SK-N-SH treated with all-trans-retinoic acid at 6 μM for 48 hours (cell line): ENCODE measurements at regions not wholly inside any gene's neighbourhood (a gene's known extent, or its start where the extent isn't known, plus 50 kb on each side); places are given as distances from the start of the nearest gene placed in this dataset.

Source experiments
- ATAC-seq: fragments of 200-7000 bp; cut with Tn5 transposase; 3 replicates; pipeline ENCODE4 v1.9.1; 2020; ENCODE audit warnings: mild to moderate bottlenecking, moderate library complexity
- ARNTL ChIP-seq: fragments of 450-650 bp; formaldehyde crosslinking; IDR thresholded peaks from 2 replicates; pipeline ENCODE4 v1.5.0; 2020; ENCODE audit warnings: low read depth, mild to moderate bottlenecking, moderate library complexity, borderline replicate concordance
- BACH2 ChIP-seq: fragments of 250-450 bp; sonication (Bioruptor Pico); IDR thresholded peaks from 2 replicates; pipeline ENCODE4 v1.9.0; 2021; ENCODE audit warnings: mild to moderate bottlenecking, borderline replicate concordance
- CSDC2 ChIP-seq: fragments of 250-450 bp; sonication (Bioruptor Pico); IDR thresholded peaks from 2 replicates; pipeline ENCODE4 v1.5.0; 2020; ENCODE audit warnings: mild to moderate bottlenecking, moderate library complexity
- ESRRG ChIP-seq: fragments of 250-450 bp; sonication (Bioruptor Pico); IDR thresholded peaks from 2 replicates; pipeline ENCODE4 v1.6.1; 2021; ENCODE audit warnings: mild to moderate bottlenecking
- GLIS3 ChIP-seq: fragments of 250-450 bp; sonication (Bioruptor Pico); IDR thresholded peaks from 2 replicates; pipeline ENCODE4 v1.5.0; 2020; ENCODE audit warnings: mild to moderate bottlenecking, moderate library complexity
- ISL1 ChIP-seq: fragments of 250-450 bp; sonication (Bioruptor Pico); IDR thresholded peaks from 2 replicates; pipeline ENCODE4 v2.1.2; 2022; ENCODE audit warnings: mild to moderate bottlenecking, moderate library complexity
- OSR1 ChIP-seq: fragments of 250-450 bp; sonication (Bioruptor Pico); IDR thresholded peaks from 2 replicates; pipeline ENCODE4 v1.8.0; 2022; ENCODE audit warnings: moderate library complexity, mild to moderate bottlenecking, inconsistent platforms
- PPARA ChIP-seq: fragments of 250-450 bp; sonication (Bioruptor Pico); IDR thresholded peaks from 2 replicates; pipeline ENCODE4 v1.5.0; 2020; ENCODE audit warnings: mild to moderate bottlenecking, borderline replicate concordance
- RARB ChIP-seq: fragments of 250-450 bp; sonication (Bioruptor Pico); IDR thresholded peaks from 2 replicates; pipeline ENCODE4 v1.8.0; 2021; ENCODE audit warnings: mild to moderate bottlenecking, moderate library complexity
- SNAI2 ChIP-seq: fragments of 250-450 bp; sonication (Bioruptor Pico); IDR thresholded peaks from 2 replicates; pipeline ENCODE4 v1.5.0; 2020; ENCODE audit warnings: mild to moderate bottlenecking, moderate library complexity
- TCF4 ChIP-seq: fragments of 250-450 bp; sonication (Bioruptor Pico); IDR thresholded peaks from 2 replicates; pipeline ENCODE4 v1.8.0; 2021; ENCODE audit warnings: mild to moderate bottlenecking, moderate library complexity, borderline replicate concordance
- TOX ChIP-seq: fragments of 250-450 bp; sonication (Bioruptor Pico); IDR thresholded peaks from 2 replicates; pipeline ENCODE4 v1.8.0; 2021; ENCODE audit warnings: mild to moderate bottlenecking, moderate library complexity, borderline replicate concordance
- ZC3H10 ChIP-seq: fragments of 250-450 bp; sonication (Bioruptor Pico); IDR thresholded peaks from 2 replicates; pipeline ENCODE4 v1.5.1; 2021; ENCODE audit warnings: mild to moderate bottlenecking, moderate library complexity
- ZFP3 ChIP-seq: fragments of 250-450 bp; sonication (Bioruptor Pico); IDR thresholded peaks from 2 replicates; pipeline ENCODE4 v1.5.0; 2020; ENCODE audit warnings: mild to moderate bottlenecking, moderate library complexity
- ZFP30 ChIP-seq: fragments of 450-650 bp; formaldehyde crosslinking; IDR thresholded peaks from 2 replicates; pipeline ENCODE4 v1.5.0; 2022; ENCODE audit warnings: mild to moderate bottlenecking, moderate library complexity
- ZNF565 ChIP-seq: fragments of 450-650 bp; formaldehyde crosslinking; conservative IDR thresholded peaks from 2 replicates; pipeline ENCODE4 v1.5.0; 2020; ENCODE audit warnings: low read depth, mild to moderate bottlenecking, moderate library complexity
- ZNF70 ChIP-seq: fragments of 450-650 bp; formaldehyde crosslinking; IDR thresholded peaks from 2 replicates; pipeline ENCODE4 v1.5.0; 2020; ENCODE audit warnings: mild to moderate bottlenecking, moderate library complexity
- ZNF8 ChIP-seq: fragments of 450-650 bp; formaldehyde crosslinking; IDR thresholded peaks from 2 replicates; pipeline ENCODE4 v1.5.0; 2020; ENCODE audit warnings: mild to moderate bottlenecking, moderate library complexity
- TF ChIP-seq, protein P1 (sequence below): fragments of 250-450 bp; sonication (Bioruptor Pico); IDR thresholded peaks from 2 replicates; pipeline ENCODE4 v1.5.1; 2020; ENCODE audit warnings: low read depth, mild to moderate bottlenecking, moderate library complexity
- TF ChIP-seq, protein P2 (sequence below): fragments of 250-450 bp; sonication (Bioruptor Pico); IDR thresholded peaks from 2 replicates; pipeline ENCODE4 v1.8.0; 2021; ENCODE audit warnings: low read depth, mild to moderate bottlenecking, moderate library complexity, borderline replicate concordance
- TF ChIP-seq, protein P3 (sequence below): fragments of 250-450 bp; sonication (Bioruptor Pico); IDR thresholded peaks from 2 replicates; pipeline ENCODE4 v1.5.0; 2020; ENCODE audit warnings: mild to moderate bottlenecking, moderate library complexity
- TF ChIP-seq, protein P4 (sequence below): fragments of 250-450 bp; sonication (Bioruptor Pico); IDR thresholded peaks from 2 replicates; pipeline ENCODE4 v1.5.1; 2021; ENCODE audit warnings: mild to moderate bottlenecking, moderate library complexity
- TF ChIP-seq, protein P5 (sequence below): fragments of 250-450 bp; sonication (Bioruptor Pico); IDR thresholded peaks from 2 replicates; pipeline ENCODE4 v1.8.0; 2020; ENCODE audit warnings: mild to moderate bottlenecking, moderate library complexity, borderline replicate concordance

DNA sequence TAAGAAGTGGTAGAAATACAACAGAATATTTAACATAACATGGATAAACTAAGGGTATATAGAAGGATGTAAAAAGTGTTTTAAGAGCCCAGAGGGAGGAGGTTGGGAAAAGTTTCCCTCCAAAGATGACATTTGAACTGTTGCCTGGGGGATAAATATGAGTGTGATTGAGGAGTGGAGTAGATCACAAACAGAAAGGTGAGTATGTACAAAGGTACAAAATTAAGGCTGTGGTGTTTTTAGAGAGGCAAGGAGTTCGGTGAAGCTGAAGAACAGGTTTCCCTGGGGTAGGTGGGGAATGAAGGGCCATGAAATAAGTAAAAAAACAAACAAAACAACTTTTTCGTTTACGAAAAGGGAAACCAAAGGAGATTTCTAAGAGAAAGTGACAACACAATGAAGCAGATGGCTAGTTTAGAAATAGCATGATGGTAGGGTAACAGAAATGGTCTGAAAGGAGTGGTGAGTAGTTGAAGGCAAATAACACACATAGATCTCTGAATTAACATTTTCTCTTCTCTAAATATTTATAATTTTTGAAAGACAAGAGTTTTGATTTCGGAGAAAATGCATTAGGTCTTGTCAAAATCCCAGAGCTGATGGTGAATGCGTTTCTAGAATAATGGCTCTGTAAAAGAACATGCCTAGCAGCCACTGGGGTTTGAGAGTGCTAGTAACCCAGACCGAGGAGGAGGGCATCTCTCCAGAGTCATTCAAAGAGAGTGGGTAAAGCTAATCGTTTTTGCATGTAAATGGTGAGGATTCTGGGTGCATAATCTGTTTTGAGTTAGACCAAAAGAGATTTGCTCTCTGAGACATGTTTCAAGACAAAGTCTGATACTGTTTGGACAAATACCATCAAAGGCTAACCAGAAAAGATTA lies 240.4 kb upstream of the DCN start:
- TF ChIP-seq ZNF8 (CRISPR knock-in tag) (no peak), TCF4 (CRISPR knock-in tag) (no peak), ZFP3 (CRISPR knock-in tag) (no peak), RARB (CRISPR knock-in tag) (no peak), OSR1 (CRISPR knock-in tag) (no peak), ARNTL (no peak), ISL1 (no peak), CSDC2 (no peak), PPARA (CRISPR knock-in tag) (no peak), ZC3H10 (CRISPR knock-in tag) (no peak), ZNF70 (CRISPR knock-in tag) (no peak), ESRRG (CRISPR knock-in tag) (no peak), BACH2 (no peak)
- TF ChIP-seq, protein P1, sequence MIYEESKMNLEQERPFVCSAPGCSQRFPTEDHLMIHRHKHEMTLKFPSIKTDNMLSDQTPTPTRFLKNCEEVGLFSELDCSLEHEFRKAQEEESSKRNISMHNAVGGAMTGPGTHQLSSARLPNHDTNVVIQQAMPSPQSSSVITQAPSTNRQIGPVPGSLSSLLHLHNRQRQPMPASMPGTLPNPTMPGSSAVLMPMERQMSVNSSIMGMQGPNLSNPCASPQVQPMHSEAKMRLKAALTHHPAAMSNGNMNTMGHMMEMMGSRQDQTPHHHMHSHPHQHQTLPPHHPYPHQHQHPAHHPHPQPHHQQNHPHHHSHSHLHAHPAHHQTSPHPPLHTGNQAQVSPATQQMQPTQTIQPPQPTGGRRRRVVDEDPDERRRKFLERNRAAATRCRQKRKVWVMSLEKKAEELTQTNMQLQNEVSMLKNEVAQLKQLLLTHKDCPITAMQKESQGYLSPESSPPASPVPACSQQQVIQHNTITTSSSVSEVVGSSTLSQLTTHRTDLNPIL = no peak
- TF ChIP-seq, protein P2, sequence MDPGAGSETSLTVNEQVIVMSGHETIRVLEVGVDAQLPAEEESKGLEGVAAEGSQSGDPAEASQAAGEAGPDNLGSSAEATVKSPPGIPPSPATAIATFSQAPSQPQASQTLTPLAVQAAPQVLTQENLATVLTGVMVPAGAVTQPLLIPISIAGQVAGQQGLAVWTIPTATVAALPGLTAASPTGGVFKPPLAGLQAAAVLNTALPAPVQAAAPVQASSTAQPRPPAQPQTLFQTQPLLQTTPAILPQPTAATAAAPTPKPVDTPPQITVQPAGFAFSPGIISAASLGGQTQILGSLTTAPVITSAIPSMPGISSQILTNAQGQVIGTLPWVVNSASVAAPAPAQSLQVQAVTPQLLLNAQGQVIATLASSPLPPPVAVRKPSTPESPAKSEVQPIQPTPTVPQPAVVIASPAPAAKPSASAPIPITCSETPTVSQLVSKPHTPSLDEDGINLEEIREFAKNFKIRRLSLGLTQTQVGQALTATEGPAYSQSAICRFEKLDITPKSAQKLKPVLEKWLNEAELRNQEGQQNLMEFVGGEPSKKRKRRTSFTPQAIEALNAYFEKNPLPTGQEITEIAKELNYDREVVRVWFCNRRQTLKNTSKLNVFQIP = no peak
- TF ChIP-seq, protein P3, sequence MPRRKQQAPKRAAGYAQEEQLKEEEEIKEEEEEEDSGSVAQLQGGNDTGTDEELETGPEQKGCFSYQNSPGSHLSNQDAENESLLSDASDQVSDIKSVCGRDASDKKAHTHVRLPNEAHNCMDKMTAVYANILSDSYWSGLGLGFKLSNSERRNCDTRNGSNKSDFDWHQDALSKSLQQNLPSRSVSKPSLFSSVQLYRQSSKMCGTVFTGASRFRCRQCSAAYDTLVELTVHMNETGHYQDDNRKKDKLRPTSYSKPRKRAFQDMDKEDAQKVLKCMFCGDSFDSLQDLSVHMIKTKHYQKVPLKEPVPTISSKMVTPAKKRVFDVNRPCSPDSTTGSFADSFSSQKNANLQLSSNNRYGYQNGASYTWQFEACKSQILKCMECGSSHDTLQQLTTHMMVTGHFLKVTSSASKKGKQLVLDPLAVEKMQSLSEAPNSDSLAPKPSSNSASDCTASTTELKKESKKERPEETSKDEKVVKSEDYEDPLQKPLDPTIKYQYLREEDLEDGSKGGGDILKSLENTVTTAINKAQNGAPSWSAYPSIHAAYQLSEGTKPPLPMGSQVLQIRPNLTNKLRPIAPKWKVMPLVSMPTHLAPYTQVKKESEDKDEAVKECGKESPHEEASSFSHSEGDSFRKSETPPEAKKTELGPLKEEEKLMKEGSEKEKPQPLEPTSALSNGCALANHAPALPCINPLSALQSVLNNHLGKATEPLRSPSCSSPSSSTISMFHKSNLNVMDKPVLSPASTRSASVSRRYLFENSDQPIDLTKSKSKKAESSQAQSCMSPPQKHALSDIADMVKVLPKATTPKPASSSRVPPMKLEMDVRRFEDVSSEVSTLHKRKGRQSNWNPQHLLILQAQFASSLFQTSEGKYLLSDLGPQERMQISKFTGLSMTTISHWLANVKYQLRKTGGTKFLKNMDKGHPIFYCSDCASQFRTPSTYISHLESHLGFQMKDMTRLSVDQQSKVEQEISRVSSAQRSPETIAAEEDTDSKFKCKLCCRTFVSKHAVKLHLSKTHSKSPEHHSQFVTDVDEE (CRISPR knock-in tag) = no peak
- TF ChIP-seq, protein P4, sequence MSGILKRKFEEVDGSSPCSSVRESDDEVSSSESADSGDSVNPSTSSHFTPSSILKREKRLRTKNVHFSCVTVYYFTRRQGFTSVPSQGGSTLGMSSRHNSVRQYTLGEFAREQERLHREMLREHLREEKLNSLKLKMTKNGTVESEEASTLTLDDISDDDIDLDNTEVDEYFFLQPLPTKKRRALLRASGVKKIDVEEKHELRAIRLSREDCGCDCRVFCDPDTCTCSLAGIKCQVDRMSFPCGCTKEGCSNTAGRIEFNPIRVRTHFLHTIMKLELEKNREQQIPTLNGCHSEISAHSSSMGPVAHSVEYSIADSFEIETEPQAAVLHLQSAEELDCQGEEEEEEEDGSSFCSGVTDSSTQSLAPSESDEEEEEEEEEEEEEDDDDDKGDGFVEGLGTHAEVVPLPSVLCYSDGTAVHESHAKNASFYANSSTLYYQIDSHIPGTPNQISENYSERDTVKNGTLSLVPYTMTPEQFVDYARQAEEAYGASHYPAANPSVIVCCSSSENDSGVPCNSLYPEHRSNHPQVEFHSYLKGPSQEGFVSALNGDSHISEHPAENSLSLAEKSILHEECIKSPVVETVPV (CRISPR knock-in tag) = no peak
- ATAC-seq = no peak

DNA sequence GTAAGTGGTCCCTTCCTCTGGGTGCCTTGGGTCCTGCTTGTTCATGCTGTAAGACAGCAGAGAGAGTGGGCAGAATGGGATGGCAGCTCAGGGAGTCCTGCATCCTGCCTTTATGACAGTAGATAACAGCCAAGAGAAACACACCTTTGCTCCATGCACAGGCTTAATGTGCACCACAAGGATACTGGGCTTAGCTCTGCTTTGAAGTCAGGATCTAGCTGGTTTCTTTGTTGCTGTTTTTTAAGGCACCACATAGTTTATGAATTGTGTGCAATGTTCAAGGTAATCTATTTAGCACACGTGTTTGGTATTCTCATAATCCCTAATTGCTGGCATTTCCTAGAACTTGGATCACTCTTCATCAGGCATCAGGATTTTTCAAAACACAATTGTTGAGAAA lies 239.5 kb upstream of the DCN start:
- TF ChIP-seq ZNF565 (no peak), RARB (CRISPR knock-in tag) (no peak), ESRRG (CRISPR knock-in tag) (no peak), GLIS3 (CRISPR knock-in tag) (no peak), ZC3H10 (CRISPR knock-in tag) (no peak), ZFP30 (CRISPR knock-in tag) (no peak), TCF4 (CRISPR knock-in tag) (no peak), ZNF8 (CRISPR knock-in tag) (no peak), CSDC2 (no peak), TOX (CRISPR knock-in tag) (no peak), ISL1 (no peak), OSR1 (CRISPR knock-in tag) (no peak), SNAI2 (CRISPR knock-in tag) (no peak)
- TF ChIP-seq, protein P4 (CRISPR knock-in tag) = no peak
- TF ChIP-seq, protein P2 = no peak
- TF ChIP-seq, protein P5, sequence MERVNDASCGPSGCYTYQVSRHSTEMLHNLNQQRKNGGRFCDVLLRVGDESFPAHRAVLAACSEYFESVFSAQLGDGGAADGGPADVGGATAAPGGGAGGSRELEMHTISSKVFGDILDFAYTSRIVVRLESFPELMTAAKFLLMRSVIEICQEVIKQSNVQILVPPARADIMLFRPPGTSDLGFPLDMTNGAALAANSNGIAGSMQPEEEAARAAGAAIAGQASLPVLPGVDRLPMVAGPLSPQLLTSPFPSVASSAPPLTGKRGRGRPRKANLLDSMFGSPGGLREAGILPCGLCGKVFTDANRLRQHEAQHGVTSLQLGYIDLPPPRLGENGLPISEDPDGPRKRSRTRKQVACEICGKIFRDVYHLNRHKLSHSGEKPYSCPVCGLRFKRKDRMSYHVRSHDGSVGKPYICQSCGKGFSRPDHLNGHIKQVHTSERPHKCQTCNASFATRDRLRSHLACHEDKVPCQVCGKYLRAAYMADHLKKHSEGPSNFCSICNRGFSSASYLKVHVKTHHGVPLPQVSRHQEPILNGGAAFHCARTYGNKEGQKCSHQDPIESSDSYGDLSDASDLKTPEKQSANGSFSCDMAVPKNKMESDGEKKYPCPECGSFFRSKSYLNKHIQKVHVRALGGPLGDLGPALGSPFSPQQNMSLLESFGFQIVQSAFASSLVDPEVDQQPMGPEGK = no peak
- TF ChIP-seq, protein P3 (CRISPR knock-in tag) = no peak
- no peak for ATAC-seq
